Left kidney (tissue), 1 donor: ENCODE measurements at regions not wholly inside any gene's neighbourhood (a gene's known extent, or its start where the extent isn't known, plus 50 kb on each side); places are given as distances from the start of the nearest gene placed in this dataset.
"Not testable (repeated sequence)": the region's sequence is repeated elsewhere in the genome, so short reads cannot be mapped to it uniquely, and the experiment has no call there.

ENCODE experiments used
- DNase-seq: peaks from one replicate; pipeline ENCODE4 v3.0.0-alpha.2; 2013

DNA sequence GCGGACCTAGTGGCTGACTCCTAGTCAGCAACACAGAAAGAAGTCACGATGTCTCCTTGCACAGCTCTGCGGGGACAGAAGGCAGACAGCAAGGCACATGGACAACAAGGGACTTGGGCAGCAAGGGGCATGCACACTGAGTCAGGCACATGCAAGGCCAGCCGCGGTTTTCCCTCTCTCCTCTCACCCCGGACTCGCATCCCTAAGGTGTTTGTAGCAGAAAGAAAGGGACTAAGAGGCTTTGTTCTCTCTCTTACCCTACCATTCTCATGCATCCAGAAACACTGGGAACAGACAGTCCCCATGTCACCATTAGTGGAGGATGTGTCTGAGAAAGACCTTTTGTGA, 193.3 kb upstream of the PHF14 start:
- DNase-seq: no peak

DNA sequence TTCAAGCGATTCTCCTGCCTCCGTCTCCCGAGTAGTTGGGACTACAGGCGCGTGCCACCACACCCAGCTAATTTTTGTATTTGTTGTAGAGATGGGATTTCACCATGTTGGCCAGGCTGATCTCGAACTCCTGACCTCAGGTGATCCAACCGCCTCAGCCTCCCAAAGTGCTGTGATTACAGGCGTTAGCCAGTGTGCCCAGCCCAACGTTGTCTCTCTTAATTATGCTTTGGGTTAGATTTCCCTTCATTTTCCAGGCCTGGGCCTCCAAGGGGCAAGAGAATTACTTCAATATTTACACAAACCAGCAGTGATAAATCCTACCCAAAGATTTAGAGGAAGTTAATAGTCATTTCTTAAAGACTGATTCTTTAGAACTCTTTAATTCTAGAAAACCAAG, 186.7 kb upstream of the PHF14 start:
- DNase-seq: not testable (repeated sequence)

DNA sequence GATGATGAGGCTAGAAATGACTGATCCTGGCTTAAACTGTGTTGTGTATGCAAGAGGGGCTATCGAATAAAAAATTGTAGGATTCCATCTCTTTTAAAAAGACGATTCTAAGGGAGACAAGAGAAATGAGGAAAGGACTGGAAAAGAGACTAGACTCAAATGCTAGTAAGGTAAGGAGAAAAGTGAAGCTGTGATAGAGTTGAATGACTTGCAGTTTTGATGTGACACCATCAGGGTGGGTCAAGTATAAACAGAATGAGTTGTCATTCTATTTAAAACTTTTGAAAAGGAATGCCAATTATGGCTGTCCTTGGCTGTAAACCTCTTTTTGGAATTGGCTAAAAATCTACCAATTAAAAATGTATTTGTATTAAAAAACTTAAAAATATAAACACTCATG, 184.5 kb upstream of the PHF14 start:
- no peak for DNase-seq

DNA sequence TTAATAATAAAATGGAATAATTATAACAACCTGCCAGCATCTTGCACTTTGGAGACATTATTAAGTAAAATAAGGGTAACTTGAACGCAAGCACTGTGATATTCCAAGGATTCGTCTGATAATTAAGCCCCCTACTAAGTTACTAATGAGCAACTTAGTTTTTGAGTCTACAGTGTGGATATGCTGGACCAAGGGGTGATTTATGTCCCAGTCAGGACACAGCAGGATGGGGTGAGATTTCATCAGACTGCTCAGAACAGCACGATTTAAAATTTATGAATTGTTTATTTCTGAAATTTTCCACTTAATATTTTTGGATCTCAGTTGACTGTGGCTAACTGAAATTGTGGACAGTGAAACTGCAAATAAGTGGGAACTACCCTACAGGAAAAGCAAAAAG, 182.8 kb upstream of the PHF14 start:
- no peak for DNase-seq

DNA sequence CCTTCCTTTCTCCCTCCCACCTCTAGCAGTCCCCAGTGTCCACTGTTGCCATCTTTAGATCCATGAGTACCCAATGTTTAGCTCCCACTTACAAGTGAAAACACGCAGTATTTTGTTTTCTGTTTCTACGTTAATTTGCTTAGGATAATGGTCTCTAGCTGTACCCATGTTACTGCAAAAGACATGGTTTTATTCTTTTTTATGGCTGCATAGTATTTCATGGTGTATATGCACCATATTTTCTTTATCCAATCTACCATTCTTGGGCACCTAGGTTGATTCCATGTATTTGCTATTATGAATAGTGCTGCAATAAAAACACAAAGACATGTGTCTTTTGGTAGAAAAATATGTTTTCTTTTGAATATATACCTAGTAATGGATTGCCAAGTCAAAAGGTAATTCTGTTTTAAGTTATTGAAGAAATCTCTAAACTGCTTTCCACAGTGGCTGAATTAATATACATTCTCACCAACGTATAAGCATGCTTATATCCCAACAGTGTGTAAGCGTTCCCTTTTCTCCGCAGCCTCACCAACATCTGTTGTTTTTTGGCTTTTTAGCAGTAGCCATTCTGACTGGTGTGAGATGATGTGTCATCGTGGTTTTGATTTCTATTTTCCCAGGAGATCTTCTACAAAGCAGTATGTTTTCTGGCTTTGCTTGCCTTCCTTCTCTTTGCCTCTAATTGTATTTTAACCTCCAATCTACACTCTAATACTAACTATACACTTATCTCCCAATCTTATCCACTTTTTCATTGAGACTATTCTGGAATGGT, 179.5 kb upstream of the PHF14 start:
- no peak for DNase-seq

DNA sequence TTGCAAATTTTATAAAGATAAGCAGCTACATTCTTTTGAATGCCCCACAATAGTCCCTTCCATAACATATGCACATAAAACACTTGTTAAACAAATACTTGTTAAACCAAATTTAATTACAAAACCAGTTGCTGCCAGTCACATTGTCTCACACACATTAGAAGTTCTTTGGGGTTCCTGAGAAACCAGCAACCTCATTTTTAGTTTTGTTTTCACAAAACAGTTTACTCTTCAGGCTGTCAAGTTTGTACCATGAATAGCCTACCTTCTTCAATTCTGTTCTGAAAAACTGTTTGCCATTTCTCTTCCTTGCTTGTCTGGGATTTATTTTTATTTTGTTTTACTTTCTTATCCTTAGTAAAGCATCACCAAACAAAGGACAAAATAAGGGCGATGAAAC, 176.5 kb upstream of the PHF14 start:
- DNase-seq: no peak

DNA sequence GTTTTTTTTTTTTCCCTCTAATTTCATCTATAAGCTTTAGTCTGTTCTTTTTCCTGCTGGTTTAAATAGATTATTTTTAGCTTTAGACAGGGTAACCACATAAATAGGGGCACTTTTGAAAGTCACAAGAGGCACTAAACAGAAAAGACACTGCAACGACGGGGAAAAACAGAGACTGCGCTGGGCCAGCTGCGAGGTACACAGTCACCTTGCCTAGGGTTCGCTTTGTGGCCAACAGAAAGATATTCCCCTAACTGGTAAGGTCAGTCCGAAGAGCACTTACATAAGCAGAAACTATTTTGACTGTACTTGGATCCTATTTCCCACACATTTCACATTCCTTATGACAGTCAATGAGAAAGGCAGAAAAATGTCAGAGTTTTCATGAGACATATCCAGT, 175.6 kb upstream of the PHF14 start:
- no peak for DNase-seq

DNA sequence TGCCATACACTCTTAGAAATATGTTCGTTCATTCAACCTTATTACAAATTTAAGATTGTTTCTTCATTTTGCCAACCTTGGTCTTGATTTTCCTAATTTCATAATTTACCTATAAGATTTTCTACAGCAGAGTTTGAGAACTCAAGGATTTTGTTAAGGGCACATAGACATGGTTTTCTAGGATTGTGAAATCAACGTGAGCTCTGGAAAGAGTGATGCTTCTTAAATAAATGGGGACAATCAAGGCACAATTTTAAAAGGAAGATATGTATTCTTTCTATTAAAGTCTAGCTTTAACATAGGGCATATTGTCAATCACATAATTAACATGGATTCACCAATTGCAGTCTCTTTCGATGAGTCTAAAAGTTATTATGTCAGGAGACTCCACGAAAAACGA, 174.2 kb upstream of the PHF14 start:
- no peak for DNase-seq

DNA sequence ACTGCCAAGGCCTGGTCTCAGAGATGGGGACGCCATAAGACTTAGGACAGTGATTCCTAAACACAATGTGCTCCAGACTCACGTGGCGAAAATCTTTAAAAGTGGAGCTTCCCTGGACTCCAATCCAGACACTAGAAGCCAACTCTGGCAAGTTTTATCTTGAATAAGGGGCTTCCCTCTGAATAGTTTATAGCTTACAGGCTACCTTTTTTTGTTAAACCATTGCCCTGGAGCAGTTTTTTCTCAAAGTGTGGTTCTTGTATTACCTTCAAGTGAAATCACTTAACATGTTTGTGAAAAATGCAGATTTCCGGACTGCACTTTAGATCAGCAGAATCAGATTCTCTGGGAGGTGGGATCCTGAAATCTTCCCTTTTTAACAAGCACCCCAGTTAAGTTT, 171.7 kb upstream of the PHF14 start:
- no peak for DNase-seq

DNA sequence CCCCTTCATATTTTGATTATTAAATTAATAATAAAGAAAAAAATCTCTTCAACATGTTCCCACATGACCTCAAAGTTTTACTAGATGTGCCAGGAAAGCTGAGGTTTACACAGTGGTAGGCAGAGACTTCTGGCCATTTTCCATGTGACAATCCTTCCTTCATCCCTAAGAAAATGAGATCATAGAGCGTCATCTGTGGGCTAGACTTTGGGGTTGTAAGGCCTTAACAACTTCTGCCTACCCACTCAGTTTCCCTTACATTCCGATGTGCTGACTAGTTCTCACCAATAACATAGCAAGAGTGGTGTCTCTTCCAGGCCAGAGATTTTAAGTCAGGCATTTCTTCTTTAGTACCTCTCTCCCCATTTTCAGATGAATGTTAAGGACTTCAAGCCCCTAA, 171.1 kb upstream of the PHF14 start:
- DNase-seq: no peak

DNA sequence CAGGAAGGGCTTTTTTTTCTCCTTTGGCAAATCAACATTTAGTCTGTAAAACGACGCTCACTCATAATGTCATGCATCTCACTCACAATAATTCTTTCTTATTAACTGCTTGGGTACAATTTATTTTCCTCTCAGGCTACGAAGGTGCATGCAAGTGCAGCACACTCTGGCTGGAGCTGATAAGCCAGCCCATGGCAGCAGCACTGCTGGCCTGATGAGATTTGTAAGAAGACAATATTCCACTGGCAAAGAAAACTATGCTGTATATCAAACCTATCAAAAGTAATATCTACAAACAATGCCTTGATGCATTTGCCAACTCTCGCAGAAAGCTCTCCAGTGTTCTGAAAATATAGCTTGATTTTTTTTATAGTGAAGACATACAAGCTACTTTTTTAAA, 170.0 kb upstream of the PHF14 start:
- DNase-seq: no peak

DNA sequence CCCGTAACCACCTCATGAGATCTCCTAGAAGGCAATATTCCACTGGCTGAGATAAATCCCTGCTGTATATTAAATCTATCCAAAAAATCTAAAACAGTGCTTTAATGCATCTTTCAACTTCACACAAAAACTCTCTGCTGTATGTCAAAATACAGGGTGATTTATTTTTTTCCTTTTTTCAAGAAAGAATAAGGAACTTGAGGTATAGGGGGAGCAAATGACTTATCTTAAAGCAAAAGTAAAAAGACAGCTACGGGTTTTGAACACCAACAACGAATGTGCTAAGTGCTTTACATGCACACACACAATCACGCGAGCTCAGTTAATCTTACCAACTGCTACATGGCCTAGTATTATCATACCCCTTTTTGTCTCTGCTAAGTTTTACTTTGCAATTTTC, 168.9 kb upstream of the PHF14 start:
- no peak for DNase-seq

DNA sequence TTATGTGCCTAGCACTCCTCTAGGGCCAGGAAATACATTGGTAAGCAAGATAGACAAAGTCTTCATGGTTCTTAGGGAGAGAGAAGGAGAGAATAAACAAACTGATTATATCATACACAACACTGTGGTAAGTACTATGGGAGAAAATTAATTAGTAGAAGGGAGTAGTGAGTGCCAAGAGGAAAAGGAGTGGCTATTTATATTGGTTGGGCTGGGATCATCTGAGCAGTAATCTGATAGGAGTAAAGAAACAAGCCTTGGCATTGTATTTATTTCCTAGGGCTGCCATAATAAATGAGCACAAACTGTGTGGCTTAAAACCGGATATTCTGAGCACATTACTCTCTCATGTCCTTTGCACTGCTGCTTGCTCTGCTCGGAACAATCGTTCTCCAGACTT, 158.1 kb upstream of the PHF14 start:
- DNase-seq: no peak

DNA sequence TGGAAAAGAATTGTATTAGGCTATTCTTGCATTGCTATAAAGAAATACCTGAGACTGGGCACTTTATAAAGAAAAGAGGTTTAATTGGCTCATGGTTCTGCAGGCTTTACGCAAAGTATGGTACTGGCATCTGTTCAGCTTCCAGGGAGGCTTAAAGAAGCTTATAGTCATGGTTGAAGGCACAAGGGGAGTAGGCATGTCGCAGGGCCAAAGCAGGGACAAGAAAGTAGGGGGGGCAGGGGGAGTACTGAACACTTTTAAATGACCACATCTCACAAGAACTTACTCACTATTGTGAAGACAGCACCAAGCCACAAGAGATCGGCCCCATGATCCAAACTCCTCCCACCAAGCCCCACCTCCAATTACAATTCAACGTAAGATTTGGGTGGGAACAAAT, 152.5 kb upstream of the PHF14 start:
- no peak for DNase-seq

DNA sequence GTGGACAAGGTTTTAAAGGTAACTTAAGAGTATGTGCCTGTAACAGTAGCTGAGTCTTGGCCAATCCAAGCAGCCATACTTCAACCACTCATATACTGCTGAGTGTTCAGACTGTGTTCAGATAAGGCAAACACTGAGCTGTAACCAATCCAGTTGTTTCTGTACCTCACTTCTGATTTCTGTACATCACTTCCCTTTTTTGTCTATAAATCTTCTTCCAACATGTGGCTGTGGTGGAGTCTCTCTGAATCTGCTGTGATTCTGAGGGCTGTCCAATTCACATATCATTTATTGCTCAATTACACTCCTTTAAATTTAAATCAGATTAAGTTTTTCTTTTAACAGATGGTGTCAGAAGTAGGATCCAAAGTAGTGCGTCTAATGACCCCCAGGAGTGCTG, 149.5 kb upstream of the PHF14 start:
- no peak for DNase-seq

DNA sequence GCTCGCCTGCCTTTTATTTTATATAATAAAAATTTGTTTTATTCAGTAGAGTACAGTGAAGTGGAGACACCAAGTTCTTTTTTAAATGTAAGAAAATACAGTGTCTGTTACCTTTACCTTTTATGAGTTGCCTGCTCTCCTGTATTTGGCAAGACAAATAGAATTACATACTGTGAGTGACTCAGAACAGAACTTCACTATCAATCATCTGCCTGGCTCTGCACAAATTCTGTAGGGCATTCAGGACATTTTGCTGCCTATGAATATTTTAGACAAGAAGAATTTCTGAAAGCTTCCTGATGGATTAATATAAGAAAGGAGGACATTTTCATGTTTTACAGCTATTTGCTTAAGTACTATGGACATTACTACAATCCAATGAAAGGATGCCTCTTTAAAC, 135.4 kb upstream of the PHF14 start:
- no peak for DNase-seq

DNA sequence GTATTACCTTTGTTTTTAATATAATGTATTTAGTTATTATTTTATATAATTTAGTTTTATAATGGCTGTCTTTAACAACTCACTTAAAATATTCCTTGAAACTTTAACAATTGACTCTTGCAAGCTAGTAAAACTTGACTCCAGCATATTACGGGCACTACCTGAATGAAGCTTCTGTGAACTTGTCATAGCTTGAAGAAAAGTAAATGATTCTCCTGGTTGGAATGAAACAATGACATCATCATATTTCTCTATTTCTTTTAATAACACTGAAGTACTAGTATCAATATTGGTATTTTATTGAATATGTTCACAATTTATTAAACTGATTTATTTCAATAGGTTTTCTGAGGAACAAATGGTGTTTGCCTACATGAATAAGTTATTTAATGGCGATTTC, 128.4 kb upstream of the PHF14 start:
- no peak for DNase-seq

DNA sequence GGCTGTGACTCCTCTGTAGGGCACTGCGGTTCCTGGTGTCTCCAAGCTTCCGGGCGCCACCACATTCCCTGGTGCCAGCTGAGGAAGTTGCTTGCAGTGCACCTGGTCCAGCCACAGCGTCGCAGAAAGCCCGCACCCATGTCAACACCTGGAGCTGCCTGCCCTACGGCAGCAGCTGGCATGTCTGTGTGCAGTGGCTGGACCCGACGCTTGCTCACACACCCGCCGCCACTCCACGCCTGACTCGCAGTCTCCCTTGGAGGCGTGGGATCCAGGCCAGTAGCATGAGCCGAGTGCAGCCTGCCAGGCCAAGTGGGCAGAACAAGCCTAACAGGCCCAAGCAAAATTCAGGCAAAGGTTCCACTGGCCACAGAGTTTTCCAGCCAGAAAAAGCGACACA, 118.1 kb upstream of the PHF14 start:
- no peak for DNase-seq

DNA sequence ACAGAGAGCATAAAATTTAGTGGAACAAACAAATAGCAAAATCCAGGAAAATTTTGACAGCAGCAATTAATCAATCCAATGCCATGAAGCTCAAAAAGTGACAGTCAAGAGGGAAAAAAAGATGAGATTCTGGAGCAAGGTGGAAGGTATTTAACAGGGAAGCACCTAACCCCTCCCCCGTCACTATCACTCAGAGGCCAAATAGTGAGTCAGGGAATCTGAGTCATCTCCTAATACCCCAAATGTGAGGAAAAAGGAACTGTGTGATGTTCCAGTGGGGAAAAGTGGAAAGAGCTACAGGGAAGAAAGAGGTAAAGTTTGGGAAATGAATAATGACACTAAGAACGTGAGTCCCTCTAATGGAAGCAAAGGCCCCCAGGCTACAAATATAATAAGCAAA, 113.2 kb upstream of the PHF14 start:
- DNase-seq: no peak

DNA sequence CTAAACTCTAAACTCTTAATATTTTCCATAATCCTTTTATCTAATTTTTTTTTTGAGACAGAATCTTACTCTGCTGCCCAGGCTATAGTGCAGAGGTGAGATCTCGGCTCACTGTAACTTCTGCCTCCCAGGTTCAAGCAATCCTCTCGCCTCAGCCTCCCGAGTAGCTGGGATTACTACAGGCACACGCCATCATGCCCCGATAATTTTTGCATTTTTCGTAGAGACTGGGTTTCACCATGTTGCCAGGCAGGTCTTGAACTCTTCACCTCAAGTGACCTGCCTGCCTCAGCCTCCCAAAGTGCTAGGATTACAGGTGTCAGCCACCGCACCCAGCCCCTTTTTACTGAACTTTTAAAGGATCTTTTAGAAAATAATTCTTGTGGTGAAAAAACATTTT, 110.2 kb upstream of the PHF14 start:
- no peak for DNase-seq

DNA sequence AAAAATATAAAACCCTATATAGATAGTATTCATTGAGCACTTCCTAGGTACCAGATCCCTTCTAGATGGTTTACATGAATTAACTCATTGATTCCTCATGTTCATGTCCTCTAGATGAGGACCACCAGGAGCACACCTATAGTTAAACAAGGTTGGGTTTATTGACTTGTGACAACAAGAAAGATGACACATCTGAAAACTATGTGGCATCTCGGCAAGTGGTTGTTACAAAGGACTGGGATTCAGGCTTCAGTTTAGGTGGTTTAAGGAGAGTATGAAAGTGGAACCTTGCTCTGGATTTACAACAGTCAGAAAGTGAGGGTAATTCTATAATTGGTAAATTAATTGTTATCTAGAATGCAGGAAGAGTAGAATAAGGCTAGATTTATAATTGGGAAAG, 99.0 kb upstream of the PHF14 start:
- no peak for DNase-seq

DNA sequence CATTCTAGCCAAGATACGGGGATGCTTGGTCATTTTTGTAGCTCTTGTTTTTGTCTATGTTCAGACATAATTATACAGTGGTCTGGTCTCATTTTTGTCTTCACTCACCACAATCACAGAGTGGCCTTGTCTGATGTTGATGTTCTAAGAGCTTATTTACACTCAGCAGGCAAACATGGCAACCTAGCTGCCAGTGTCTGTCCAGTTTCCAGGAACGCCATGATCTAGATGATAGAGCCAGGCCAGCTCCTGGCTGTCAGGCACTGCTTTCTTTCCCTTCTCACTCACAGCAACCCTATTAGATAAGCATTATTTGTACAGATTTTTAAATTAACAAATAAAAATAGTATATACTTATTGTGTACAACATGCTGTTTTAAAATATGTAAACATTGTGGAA, 98.6 kb upstream of the PHF14 start:
- no peak for DNase-seq

DNA sequence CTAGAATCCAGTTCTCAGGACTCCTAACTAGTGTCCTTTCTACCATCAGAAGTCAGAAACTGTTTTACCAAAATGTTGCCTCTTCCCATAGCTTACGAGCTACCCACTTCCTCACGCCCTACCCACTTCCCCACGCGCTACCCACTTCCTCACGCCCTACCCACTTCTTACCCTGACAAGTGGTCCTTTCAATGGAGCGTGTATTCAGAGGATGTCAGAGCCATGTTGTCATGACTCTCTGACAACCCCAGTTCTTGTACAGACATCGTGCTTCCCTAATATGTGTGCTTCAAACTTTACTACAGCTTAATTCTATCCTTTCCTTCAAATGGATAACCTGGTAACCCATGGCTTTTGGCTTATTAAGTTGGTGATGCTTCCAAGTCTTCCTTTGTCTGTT, 84.8 kb upstream of the PHF14 start:
- no peak for DNase-seq

DNA sequence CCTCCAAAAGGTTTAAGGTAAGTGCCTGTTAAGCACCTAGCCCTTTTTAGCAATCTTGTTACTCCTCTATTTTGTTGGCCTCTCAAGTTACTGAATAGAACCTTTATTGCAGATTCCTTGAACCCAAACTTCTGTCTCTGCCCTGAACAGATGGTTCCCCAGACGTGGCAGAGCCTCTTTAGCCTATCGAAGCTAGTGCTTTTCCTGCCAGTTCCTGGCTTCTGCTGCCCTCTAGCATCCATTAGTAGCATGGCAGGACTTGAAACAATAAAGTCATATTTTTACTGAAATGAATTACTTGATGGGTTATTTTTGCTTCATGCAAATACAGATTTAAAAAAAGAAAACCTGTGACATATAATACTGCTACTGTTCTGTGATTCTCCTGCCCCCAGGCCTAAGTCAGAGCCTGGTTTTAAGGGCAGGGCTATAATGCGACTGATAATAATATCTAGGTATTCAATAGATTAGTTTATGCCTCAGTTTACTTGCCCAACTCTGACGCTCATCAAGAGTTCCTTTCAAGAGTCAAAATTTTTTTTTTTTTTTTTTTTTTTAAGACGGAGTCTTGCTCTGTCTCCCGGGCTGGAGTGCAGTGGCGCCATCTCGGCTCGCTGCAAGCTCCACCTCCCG, 84.3 kb upstream of the PHF14 start:
- peak; percentile 29 for DNase-seq

DNA sequence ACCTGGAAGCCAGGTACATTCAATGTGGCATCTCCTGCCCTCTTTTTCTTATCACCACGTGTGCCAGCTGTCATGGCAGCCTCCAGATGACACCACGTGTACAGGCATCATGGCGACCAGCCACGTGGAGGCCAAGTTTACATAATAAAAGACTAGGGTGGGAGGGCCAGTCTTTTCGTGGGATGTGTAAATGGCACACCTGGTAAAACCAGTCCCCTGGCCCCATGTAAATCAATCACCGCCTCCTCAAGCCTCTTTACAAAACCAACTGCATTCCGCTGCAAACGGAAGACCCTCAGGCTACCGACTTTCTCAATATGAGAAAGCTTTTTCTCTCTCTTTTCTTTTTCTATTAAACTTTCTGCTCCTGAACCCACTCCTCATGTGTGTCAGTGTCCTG, 65.1 kb upstream of the PHF14 start:
- DNase-seq: no peak
